Middle frontal gyrus (tissue), 1 donor: ENCODE measurements at regions not wholly inside any gene's neighbourhood (a gene's known extent, or its start where the extent isn't known, plus 50 kb on each side); places are given as distances from the start of the nearest gene placed in this dataset.

Experiments
- DNase-seq: peaks from one replicate; pipeline ENCODE4 v3.0.0-alpha.2; 2015; ENCODE audit warnings: low spot score; ENCODE audit errors: extremely low spot score

GRCh38 chr11:32002311-32002710, 88.6 kb upstream of the RCN1 start:
- DNase-seq, result no peak

- no peak for DNase-seq
These were observed 92.9 kb upstream of the RCN1 start for GRCh38 chr11:31997955-31998354.

- no peak for DNase-seq
These were observed 94.6 kb upstream of the RCN1 start for GRCh38 chr11:31996159-31996881.

- DNase-seq, result no peak
These were observed 95.3 kb upstream of the RCN1 start for GRCh38 chr11:31995525-31996094.

- no peak for DNase-seq
These were observed 95.8 kb upstream of the RCN1 start for GRCh38 chr11:31995032-31995431.

GRCh38 chr11:31987118-31988005, 103.5 kb upstream of the RCN1 start:
- no peak for DNase-seq

GRCh38 chr11:31986201-31986889, 104.5 kb upstream of the RCN1 start:
- DNase-seq, result no peak

GRCh38 chr11:31981457-31981856, 109.4 kb upstream of the RCN1 start:
- no peak for DNase-seq

- no peak for DNase-seq
These were observed 113.5 kb upstream of the RCN1 start for GRCh38 chr11:31977343-31977742.

- no peak for DNase-seq
These were observed 116.3 kb upstream of the RCN1 start for GRCh38 chr11:31974366-31975136.

GRCh38 chr11:31973172-31973571, 117.7 kb upstream of the RCN1 start:
- DNase-seq, result no peak

GRCh38 chr11:31972623-31973022, 118.3 kb upstream of the RCN1 start:
- DNase-seq, result no peak

GRCh38 chr11:31969359-31969702, 121.5 kb upstream of the RCN1 start:
- DNase-seq, result no peak

GRCh38 chr11:31968461-31969358, 122.2 kb upstream of the RCN1 start:
- DNase-seq, result no peak

- DNase-seq, result no peak
These were observed 123.3 kb upstream of the RCN1 start for GRCh38 chr11:31967404-31968130.

GRCh38 chr11:31966846-31967245, 124.0 kb upstream of the RCN1 start:
- DNase-seq, result no peak

- DNase-seq, result no peak
These were observed 126.7 kb upstream of the RCN1 start for GRCh38 chr11:31964181-31964580.

- DNase-seq, result no peak
These were observed 130.7 kb upstream of the RCN1 start for GRCh38 chr11:31960126-31960525.

GRCh38 chr11:31959716-31960115, 131.2 kb upstream of the RCN1 start:
- DNase-seq, result no peak
